ENCODE measurements at regions not wholly inside any gene's neighbourhood (a gene's known extent, or its start where the extent isn't known, plus 50 kb on each side); places are given as distances from the start of the nearest gene placed in this dataset.

DNA sequence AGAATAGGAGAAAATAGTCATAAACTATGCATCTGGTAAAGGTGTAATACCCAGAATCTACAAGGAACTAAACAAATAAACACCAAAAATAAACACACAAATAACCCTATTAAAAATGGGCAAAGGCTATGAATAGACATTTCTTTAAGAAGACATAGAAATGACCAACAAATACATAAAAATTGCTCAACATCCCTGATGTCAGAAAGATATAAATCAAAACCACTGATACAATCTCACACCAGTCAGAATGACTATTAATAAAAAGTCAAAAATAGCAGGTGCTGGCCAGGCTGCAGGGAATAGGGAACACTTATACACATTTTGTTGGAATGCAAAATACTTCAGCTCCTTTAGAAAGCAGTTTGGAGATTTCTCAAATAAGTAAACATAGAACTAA is 352.1 kb upstream of the SLITRK1 start:
- DNase-seq = no peak

DNA sequence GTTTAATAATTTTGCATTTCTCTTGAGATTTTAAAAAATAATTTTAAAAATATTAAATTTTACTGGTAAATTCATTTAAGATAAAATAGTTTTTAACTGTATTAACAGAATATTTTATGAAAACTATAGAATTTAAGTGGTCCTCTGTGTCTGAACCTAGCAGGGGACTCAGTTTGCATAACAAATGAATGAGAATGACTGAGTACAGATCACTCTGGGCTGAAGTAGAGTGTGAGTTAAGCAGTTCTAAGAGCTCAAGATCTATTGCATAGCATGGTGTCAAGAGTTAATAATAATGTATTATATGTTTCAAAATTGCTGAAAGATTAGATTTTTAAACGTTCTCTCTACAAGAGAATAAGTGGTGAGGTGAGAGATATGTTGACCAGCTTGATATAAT is 348.3 kb upstream of the SLITRK1 start:
- no peak for DNase-seq

DNA sequence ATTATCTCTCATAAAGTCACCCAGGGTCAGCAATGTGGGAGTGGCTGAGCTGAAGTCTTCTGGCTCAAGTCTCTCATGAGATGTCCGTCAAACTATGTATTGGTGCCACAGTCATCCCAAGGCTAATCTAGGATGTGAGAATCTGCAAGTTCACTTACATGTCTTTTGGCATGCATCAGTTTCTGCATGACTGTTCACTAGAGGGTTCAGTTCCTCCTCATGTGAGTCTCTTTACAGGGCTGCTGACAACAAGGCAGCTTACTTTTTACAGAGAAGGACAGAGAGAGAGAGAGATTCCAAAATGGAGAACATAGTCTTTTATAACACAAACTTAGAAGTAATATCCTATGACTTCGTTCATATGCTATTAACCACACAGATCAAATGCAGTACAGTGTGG is 328.8 kb upstream of the SLITRK1 start:
- no peak for DNase-seq

DNA sequence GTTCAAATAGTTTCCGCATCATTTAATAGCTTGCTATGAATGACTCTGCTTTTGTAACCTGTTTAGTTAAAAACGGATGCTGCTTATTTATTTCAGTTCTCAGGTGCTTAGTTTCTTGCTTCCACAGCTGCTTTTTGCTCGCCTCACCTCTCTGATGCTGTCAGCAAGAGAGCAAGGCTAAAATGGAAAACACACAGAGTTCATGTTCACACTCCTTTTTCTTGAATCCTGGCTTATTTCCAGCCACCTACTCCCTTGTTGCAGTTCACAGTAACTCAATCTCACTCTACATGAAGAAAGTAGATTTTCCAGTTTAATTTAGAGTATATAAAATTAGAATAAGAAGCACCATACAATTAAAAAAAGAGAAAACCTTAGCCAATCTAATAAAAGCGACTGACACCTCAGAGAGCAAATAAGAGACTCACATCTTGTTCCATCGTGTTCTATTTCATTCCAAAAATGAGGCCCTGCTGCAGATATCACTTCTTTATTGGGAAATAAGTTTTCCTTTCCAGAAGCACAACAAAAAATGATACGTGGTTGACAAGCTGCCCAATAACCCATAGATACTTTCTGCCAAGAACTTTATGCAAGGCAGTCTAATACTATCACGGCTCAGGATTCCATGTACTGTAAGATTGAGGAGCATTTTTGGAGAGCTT is 326.1 kb upstream of the SLITRK1 start:
- no peak for DNase-seq

DNA sequence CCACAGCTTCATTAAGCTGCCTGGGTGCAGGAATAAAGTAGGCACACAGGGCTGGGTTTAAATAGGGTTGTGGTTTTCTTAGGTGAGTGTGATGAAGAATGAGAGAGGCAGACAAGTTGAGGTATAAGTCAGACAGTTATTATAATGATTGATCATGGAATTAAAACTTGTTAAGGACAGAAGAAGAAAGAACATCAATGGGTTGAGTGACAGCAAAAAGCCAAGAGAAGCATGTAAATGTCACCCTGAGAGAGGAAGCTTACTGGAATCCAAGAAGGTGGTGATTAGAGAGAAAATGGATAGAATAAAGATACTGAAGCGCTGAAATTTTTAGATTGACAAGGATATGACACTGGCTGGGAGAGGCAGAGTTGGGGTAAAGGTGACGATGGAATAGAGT is 325.2 kb upstream of the SLITRK1 start:
- DNase-seq = no peak

DNA sequence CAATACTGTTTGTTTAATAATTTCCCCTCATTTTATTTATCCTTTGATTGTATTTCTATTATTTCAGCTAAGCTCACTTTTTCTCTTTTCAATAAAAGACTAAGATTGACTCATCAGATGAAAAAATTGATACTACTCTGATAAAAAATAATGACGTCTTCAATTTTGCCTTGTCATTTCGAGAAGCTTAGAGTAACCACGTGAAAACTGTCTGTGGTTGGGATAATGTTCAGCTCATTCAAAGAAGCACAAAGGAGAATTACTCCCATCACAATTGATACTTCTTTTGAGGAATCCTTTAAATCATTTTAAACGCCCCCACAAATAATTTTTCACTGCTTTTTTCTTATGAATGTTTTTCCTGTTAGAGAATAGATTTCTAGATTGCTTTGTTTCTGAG is 318.7 kb upstream of the SLITRK1 start:
- DNase-seq = no peak

DNA sequence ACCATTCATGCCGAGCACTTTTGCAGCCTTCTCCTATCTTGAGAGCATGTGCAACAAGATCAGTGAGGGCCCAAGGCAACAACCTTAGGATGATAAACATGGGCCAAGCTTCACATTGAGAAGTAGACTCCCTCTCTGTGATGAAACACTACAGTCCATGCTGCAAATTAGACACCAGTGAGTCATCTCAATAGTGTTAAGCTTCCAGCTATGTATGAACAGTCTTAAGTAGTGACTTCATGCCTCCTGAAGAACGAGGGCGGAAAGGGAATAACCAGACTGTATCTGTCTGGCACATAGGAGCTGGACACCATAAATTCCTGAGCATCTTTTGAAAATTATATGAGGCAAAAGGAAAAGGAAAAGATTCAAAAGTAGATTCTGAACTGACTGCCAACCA is 309.9 kb upstream of the SLITRK1 start:
- DNase-seq = no peak

DNA sequence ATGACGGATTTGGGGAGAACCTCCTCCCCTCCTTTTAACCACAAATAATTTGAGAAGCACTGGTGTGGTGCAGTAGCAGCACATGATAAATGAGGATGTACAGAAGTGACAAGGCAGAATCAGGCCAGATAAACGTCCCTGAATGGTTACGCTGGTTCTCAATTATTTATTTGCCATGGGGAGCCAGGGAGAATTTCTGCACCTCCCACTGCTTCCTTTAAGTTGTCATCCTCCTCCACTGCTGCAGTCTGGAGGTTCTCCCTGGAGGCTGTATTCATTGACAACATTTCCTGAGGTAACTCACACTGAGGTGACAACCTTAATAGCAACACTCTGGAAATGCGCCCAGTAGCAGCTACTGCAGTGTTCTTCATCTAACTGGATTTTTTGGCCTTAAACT is 308.9 kb upstream of the SLITRK1 start:
- DNase-seq = no peak

DNA sequence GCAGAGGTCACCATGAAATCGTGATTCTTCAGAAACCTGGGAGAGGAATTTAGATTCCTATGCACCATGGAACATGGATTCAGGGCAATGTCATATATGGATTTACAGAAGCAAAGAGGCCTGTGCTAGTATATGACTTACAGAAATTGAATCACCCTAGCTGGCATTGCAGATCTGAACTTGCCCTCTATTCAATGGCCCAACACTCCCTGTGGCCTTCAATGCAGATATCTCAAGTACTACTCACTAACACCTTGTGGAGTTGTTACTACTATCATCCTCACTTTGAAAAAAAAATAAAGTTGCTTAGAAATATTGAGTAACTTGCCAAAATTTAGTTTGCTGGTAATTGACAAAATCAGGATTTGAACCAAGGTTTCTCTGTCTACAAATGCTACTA is 305.4 kb upstream of the SLITRK1 start:
- no peak for DNase-seq

DNA sequence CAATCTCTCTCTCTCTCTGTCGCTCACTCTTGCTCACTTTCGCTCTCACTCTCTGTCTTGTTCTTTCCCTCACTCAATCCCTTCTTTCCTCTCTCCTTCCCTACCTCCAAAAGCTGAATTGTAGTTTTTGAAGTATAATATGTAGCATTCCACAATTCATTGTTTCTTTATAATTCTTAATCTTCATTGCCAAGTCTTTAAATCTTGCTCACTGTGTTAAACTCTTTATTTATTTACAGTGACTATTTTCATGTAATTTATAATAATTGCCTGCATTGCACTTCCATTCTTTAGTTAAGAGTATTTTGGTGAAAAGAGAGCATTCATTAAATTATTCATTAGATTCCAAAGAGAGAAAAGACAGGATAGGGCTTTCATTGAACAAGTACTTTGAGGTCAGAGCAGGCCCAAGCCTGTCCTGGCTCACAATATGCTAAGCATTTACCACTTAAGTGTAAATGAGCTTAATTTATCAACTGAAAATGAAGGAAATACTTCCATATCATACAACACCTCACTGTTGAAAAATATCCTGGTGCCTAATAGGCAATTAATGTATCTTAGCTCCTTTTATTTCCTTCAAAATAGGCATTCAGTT is 257.4 kb upstream of the SLITRK1 start:
- DNase-seq = no peak

DNA sequence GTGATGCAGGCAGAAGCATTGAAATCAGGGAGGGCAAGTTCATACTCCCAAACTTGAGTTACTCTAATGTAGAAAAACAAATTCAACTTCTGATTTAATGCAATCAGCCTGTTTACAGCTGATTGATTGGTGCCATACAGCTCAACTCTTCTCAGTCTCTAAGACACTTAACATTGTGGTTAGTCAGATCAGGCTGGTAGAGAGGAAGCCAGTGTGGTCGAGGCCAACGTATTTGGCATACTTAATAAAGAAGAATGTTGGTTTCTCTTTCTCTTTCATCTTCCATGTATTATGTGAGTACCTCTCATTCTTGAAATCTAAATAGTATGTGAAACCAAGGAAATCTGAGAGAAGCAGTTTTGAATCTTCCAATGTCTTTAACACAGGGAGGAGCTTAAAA is 255.0 kb upstream of the SLITRK1 start:
- no peak for DNase-seq

DNA sequence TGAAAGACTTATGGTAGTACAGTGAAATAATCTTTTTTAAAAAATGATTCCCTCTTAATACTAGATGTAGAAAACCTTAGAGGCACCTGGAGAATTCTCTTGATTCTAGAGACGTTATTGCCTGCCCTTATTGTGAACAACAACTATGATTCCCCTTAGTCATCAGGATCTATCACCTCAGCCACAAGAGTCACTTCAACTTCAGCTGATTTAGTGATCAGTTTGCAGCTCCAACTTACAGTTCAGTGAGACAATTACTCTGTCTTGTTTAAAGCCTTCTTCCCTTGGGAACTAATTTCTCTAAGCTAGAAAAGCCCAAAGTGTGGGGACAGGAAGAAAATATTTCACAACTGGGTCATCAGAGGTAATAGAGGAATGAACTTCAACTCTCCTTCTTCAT is 254.3 kb upstream of the SLITRK1 start:
- DNase-seq = no peak

DNA sequence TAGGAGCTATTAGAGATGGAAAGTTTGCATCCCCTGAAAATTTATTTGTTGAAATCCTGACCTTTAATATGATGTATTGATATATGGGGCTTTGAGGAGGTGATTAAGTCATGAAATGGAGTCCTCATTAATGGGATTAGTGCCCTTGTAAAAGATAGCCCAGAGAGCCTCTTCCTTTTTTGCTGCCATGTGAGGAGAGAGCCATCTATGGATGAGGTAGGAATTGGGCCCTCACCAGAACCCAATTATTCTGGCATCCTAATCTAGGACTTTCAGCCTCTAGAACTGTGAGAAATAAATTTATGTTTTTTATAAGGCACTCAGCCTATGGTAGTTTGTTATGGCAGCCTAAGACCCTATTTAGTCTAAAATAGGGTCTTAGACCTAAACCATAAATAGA is 250.2 kb upstream of the SLITRK1 start:
- no peak for DNase-seq

DNA sequence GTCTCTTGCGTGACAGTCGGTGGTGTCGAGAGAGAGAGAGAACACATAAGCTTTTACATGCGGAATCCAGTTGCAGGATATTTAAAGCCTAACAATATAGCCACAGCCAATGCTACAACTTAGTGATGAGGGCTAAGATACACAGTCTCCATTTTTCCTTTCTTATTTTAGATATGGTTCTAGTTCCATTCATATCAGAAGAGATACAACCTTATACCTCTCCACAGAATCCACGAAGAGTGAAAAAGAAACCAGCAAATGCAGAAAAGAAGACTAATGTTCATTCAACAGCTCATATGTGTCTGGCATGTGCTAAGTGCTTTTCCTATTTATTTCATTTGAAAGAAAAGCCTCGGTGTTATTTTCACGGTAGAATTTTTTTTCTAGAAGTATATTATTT is 249.0 kb upstream of the SLITRK1 start:
- no peak for DNase-seq

DNA sequence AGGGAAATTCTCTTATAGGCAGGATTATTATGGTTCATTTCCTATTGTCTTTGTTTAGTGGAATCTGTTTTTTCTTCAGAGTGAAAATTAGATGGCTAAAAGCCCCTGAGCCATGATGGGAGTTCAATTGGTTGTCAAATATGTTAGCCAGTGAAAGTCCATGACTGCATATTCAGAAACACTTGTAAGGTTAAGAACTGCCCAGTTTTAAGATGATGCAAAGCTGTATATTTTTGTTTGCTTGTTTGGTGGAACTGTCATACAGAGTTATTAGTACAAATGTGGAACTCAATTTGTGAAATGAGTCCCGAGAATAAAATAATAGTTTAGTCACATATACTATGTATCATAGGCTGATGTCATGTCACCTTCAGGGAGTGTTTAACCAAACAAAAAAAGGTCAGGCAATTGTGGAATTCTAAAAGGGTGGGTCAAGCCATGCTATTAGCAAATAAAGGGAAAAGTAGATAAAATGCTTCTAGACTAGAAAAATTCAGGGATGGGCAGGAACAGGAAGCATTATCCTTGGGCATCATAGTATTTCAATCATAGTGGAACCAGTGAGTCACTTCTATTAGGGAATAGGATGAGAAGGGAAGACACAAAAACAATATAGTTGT is 248.3 kb upstream of the SLITRK1 start:
- DNase-seq = no peak

DNA sequence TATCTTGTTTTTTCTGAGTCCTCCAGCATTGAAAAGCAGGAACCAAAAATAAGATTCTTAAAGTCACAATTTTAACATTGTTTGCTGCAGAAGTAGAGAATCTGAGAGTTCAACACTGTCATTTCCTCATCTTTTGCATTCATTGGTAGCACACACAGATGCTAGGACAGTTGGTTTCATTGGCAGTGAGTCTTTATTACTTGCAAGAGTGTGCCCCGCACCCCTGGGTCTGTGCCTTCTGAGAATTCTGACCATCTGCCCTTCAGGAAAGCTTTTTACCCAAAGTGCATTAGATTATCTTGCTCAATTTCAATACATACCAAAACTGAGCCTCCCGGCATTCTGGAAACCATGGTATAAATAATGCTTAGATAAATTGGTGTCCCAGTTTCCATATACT is 247.7 kb upstream of the SLITRK1 start:
- DNase-seq = no peak

DNA sequence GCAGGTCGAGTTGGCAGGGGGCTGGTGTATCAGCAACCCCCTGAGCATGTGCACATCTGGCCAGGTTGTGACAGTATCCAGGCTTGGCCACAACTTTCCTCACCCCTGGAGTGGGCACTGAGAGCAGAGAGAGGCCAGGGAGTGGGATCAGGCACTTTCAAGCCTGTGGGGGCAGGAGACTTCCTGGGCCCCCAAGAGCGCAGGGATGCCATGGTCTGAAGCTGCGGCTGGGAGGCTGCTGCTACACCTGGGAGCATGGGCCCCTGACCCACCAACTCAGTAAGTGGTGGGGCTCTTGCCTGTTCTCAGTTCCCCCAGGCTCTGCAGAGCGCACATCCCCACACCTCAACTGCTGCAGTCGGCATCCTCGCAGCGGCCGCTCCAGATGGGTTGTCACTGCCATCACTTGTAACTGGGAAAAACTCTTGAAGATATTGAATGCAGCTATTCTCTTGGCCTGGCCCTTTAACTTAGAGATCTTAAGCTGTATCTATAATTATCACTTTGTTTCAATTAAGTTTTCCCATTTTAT is 245.4 kb upstream of the SLITRK1 start:
- no peak for DNase-seq

DNA sequence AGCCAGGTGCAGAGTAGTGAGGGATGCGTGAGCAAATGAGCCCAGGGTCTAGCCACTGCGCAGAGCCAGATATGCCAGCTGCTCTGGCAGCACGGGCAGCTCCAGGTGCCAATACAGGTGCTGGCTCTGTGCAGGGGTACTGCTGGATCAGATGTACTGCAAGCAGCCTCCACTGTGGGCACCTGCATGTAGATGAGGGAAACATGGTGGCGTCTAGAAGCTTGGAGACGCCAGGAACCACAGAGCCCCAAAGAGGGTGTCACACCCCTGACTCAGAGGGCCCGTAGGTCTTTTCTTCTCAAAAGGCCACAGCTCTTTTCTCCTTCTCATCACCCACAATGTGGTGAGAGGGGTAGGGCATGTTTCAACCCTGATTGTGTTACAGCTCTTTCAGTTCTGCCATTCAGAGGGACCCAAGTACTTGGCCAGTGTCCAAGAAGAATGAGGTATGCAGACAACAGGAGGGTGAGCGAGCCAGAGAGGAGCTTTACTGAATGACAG is 244.4 kb upstream of the SLITRK1 start:
- DNase-seq = no peak

DNA sequence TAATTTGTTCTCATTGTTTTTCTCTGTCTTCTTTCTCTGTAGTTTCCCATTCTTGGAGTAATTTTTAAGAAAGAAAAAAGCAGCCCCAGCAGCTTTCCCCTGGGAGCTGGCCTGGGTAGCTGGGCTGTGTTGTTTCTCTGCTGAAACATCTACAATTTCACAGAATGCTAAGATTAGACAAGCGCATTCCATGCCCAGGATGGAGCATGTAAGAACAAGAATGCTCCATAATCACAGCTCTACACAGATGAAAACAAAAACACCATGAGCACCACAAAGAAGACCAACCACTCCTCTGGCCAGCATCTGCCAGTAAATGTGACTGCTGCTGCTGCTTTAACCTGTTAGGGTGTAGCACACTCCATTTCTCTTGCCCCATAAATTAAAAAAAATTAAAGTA is 239.2 kb upstream of the SLITRK1 start:
- no peak for DNase-seq

DNA sequence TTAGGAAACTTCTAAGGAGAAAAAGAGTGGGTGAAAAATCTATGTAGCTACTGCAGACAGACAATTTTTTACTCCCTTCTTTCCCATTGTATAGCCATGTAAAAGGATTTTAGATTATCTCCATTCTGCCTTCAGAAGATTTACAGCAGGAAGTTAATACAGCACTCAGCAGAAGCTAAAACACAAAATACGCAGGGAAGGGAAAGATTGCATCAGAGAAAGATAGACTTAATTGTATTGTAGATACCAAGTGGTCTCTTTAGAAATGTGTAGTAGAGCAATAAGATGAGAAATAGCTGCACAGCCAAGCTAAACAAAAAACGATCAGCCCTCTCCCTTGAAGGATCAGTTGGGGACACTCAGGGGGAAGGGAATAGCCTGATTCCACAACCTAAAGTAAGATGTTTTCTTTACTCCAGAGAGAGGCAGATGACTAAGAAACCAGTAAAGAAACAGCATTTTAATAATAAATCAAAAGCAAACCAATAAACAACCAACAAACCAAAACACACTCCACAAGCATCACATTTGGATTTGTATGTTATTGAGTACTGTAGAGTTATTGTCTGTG is 236.7 kb upstream of the SLITRK1 start:
- no peak for DNase-seq

DNA sequence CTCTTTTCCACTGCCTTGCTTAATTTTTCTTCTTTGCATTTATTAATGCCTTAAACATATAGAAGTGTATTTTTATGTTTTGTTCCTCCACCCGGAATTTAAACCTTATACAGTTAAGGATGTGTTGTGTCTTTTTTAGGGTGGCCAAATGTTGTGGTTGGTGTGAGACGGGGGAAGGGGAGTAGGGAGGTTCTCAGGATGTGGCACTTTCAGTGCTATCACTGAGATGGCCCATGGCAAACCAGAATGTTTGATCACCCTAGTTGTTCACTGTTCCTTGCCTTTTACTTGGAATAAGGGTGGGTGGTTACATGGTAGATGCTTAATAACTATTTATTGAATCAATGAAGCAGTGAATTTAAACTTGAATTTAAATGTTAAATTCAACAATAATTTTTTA is 216.0 kb upstream of the SLITRK1 start:
- no peak for DNase-seq

DNA sequence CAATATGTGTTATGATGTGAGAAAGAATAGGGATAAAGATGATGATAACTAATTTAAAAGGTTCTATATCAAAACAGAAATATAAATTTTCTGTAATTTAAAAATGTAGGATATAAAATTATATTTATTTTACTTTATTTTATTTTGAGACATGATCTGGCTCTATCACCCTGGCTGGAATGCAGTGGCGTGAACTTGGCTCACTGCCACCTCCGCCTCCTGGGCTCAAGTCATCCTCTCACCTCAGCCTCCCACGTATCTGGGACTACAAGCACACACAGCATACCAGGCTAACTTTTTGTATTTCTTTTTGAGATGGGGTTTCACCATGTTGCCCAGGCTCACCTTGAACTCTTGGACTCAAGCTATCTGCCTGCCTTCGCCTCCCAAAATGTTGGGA is 214.9 kb upstream of the SLITRK1 start:
- no peak for DNase-seq

DNA sequence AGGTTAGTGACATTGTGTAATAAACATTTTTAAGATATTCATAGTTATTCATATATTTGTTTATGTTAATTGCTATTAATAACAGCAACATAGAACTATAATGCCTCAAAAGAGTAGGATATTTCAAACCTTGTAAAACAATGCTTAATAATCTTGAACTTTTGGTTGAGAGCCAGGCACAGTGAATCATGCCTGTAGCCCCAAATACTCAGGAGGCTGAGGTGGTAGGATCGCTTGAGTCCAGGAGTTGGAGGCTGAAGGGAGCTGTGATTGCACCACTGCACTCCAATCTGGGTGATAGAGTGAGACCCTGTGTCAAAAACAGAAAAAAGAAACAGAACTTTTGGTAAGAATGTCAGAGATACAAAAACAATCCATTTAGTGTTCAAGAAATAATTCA is 213.9 kb upstream of the SLITRK1 start:
- no peak for DNase-seq

DNA sequence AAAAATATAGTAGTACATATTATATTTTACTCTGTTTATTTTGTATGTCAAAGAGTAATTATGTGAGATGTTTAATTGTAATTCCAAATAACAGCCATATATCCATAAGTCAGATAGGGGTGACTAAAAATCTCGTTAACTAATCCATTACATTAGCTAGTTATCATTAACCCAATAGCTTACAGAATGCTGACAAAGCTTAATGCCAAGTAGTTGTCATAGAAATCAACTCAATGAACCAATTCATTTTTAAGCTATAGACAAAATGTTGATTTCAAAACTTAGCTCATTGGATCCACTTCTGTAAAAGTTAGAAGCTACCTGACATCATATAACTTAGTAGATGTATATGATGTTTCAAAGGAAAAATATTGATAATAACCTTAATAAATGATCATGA is 206.7 kb upstream of the SLITRK1 start:
- no peak for DNase-seq
